K562 (cell line): ENCODE measurements at regions not wholly inside any gene's neighbourhood (a gene's known extent, or its start where the extent isn't known, plus 50 kb on each side); places are given as distances from the start of the nearest gene placed in this dataset.

Experiments
- ATAC-seq: fragments of 200-7000 bp; cut with Tn5 transposase; 3 replicates; pipeline ENCODE4 v1.9.1; 2020; ENCODE audit warnings: moderate library complexity
- BruUV-seq: library from RNA; stranded (reverse); fragments of 400-500 nt; replicated peaks from 2 replicates; lab custom pipeline; 2021; lab: Mats Ljungman, UMichigan
- CTCF ChIA-PET: fragments of 300-600 bp; formaldehyde crosslinking; extraction: SDS; loops from one replicate; lab custom pipeline; 2021; ENCODE audit warnings: low intra/inter-chr PET ratio; lab: Yijun Ruan, JAX
- POLR2A ChIA-PET: fragments of 300-600, 350-650 bp; sonication (Branson Sonifier 250); formaldehyde crosslinking; extraction: SDS; loops from one replicate; lab custom pipeline; 2021; ENCODE audit warnings: antibody characterized with exemption, inconsistent platforms; lab: Yijun Ruan, JAX
- DNase-seq, 4 experiments: peaks; one replicate each; pipeline versions ENCODE4 v3.0.0 to v3.0.0-alpha.2; 2011 to 2018; ENCODE audit warnings: low spot score in 3 of 4, mixed read lengths in 3 of 4; ENCODE audit errors: extremely low read depth in 1 of 4
- FAIRE-seq: peaks from 2 replicates; lab custom pipeline; 2011; peaks lifted over from hg19 to GRCh38; lab: Jason Lieb, UNC
- H2AFZ ChIP-seq: 2 replicates; pipeline ENCODE4 v1.6.0; 2011; ENCODE audit warnings: low read depth, low read length, control low read depth, inconsistent platforms
- H3K27ac ChIP-seq: fragments of 200-600 bp; 3 replicates; pipeline ENCODE4 v1.8.0; 2011; ENCODE audit warnings: low read depth, mild to moderate bottlenecking, control low read depth, inconsistent platforms, low read length, moderate library complexity, mixed read lengths; ENCODE audit errors: extremely low read depth
- H3K27me3 ChIP-seq, 2 experiments: fragments of 300-600 bp in 1 of 2; 2 replicates in 1 of 2; 3 replicates in 1 of 2; pipeline versions ENCODE4 v1.6.0 to v1.8.0; 2011; ENCODE audit warnings: inconsistent platforms in 2 of 2, low read length in 2 of 2, mild to moderate bottlenecking in 1 of 2, mixed read lengths in 1 of 2, moderate library complexity in 1 of 2; ENCODE audit not compliant: control insufficient read depth in 2 of 2, insufficient read depth in 2 of 2
- H3K36me3 ChIP-seq: fragments of 300-600 bp; 3 replicates; pipeline ENCODE4 v1.8.0; 2011; ENCODE audit warnings: mild to moderate bottlenecking, low read length, inconsistent platforms; ENCODE audit not compliant: control insufficient read depth, insufficient read depth
- H3K4me1 ChIP-seq, 2 experiments: fragments of 200-600 bp in 1 of 2; replicated peaks in 1 of 2; 2 replicates in 1 of 2; 3 replicates in 1 of 2; pipeline versions ENCODE4 v1.5.1 to v1.8.0; 2011; ENCODE audit warnings: inconsistent platforms in 2 of 2, low read length in 2 of 2, mild to moderate bottlenecking in 1 of 2, mixed read lengths in 1 of 2, moderate library complexity in 1 of 2; ENCODE audit not compliant: control insufficient read depth in 2 of 2, insufficient read depth in 2 of 2
- H3K4me2 ChIP-seq: 2 replicates; pipeline ENCODE4 v1.6.1; 2011; ENCODE audit warnings: low read length, control low read depth, inconsistent platforms, mixed read lengths; ENCODE audit not compliant: insufficient read depth
- H3K4me3 ChIP-seq: fragments of 200-600 bp; sonication (generic), shearing (Covaris generic); 2 replicates; pipeline ENCODE4 v1.5.1; 2016; ENCODE audit warnings: control low read depth, inconsistent platforms
- H3K79me2 ChIP-seq: fragments of 200-600 bp; 3 replicates; pipeline ENCODE4 v1.8.0; 2011; ENCODE audit warnings: low read length, inconsistent platforms; ENCODE audit not compliant: control insufficient read depth, insufficient read depth
- H3K9ac ChIP-seq, 2 experiments: 2 replicates each; pipeline versions ENCODE4 v1.6.0 to v1.6.1; 2011; ENCODE audit warnings: low read depth in 2 of 2, low read length in 2 of 2, control low read depth in 1 of 2, inconsistent platforms in 1 of 2, mild to moderate bottlenecking in 1 of 2, mixed read lengths in 1 of 2; ENCODE audit not compliant: insufficient read depth in 1 of 2
- H3K9me1 ChIP-seq: one replicate; pipeline ENCODE4 v1.6.0; 2011; ENCODE audit warnings: inconsistent platforms, mild to moderate bottlenecking, low read length, moderate library complexity; ENCODE audit not compliant: control insufficient read depth, insufficient read depth
- H3K9me3 ChIP-seq: replicated peaks from 2 replicates; pipeline ENCODE4 v1.5.1; 2011; ENCODE audit warnings: low read depth, low read length, inconsistent platforms; ENCODE audit not compliant: control insufficient read depth, insufficient read depth
- H4K20me1 ChIP-seq: replicated peaks from 2 replicates; pipeline ENCODE4 v1.6.1; 2011; ENCODE audit warnings: low read length, inconsistent platforms, mixed read lengths; ENCODE audit not compliant: control insufficient read depth, insufficient read depth
- CBFA2T2 ChIP-seq: fragments of 450-650 bp; conservative IDR thresholded peaks from 2 replicates; pipeline ENCODE4 v1.6.1; 2017; ENCODE audit warnings: mild to moderate bottlenecking
- HMGN3 ChIP-seq: IDR thresholded peaks from 2 replicates; pipeline ENCODE4 v1.6.1; 2011; ENCODE audit warnings: borderline replicate concordance, low read depth, mild to moderate bottlenecking, mixed read lengths, low read length; ENCODE audit not compliant: insufficient read length; ENCODE audit errors: extremely low read depth
- RNF2 ChIP-seq: sonication (generic); IDR thresholded peaks from 2 replicates; pipeline ENCODE4 v1.6.1; 2016
- SMAD3 ChIP-seq: fragments of 450-650 bp; formaldehyde crosslinking; conservative IDR thresholded peaks from 2 replicates; pipeline ENCODE4 v1.4.0; 2020; ENCODE audit warnings: mild to moderate bottlenecking
- ZBTB9 ChIP-seq: fragments of 450-650 bp; formaldehyde crosslinking; IDR thresholded peaks from 2 replicates; pipeline ENCODE4 v1.4.0; 2020; ENCODE audit warnings: mild to moderate bottlenecking, moderate library complexity
- WGBS: fragments of 100-300 bp; shearing (Covaris generic); methylation state at CpG from one replicate; pipeline ENCODE4 v1.1.6; 2016; ENCODE audit warnings: low coverage, mixed read lengths; ENCODE audit not compliant: insufficient coverage; ENCODE audit errors: missing lambda C conversion rate; 5-methylcytosine and 5-hydroxymethylcytosine counted together
- in situ Hi-C: fragments of 300-500 bp; cut with MboI; formaldehyde crosslinking; loops from 4 replicates; pipeline ENCODE4 v1.15.0; 2018; ENCODE audit warnings: inconsistent platforms, mixed read lengths
- intact Hi-C: fragments of 100-400 bp; cut with micrococcal nuclease; formaldehyde crosslinking; loops from 2 replicates; pipeline ENCODE4 v1.14.2; 2022
- TF ChIP-seq, protein P1 (sequence below): sonication (generic); formaldehyde crosslinking; IDR thresholded peaks from 2 replicates; pipeline ENCODE4 v1.9.0; 2022; ENCODE audit warnings: mild to moderate bottlenecking, missing genetic modification reagents

- Histone ChIP-seq H3K4me3 (no peak overlapping the region), H3K27me3 (peaks cover 5 to 44% of the 10 kb centered on the region in 2 experiments; a peak in 4 of 5 replicates), H3K36me3 (no peaks in the 10 kb centered on the region), H4K20me1 (no peaks in the 10 kb centered on the region; the same call in 1 of the 2 replicates), H3K4me2 (no peak overlapping the region), H3K27ac (no peak overlapping the region), H2AFZ (no peak overlapping the region), H3K4me1 (no peaks in the 10 kb centered on the region), H3K79me2 (no peaks in the 10 kb centered on the region), H3K9me3 (no peaks in the 10 kb centered on the region), H3K9me1 (no peaks in the 10 kb centered on the region), H3K9ac (no peak overlapping the region)
- intact Hi-C loops: no loop called here
- DNase-seq (no peak), ATAC-seq (no peak), FAIRE-seq (no peak)
- 2% methylated on average over 18 of the region's 25 CpGs for WGBS
- ChIA-PET CTCF (no interaction called here), POLR2A (no interaction called here)
- in situ Hi-C loops: no loop called here
- TF ChIP-seq CBFA2T2 (no peak), HMGN3 (no peak), RNF2 (no peak), SMAD3 (CRISPR knock-in tag) (no peak), ZBTB9 (no peak)
- TF ChIP-seq, protein P1, sequence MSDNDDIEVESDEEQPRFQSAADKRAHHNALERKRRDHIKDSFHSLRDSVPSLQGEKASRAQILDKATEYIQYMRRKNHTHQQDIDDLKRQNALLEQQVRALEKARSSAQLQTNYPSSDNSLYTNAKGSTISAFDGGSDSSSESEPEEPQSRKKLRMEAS (CRISPR knock-in tag): no peak
- no TSS peak for BruUV-seq
These were observed 210.7 kb upstream of the SALL3 start for GRCh38 chr18:78768656-78769501.
